ENCODE measurements at regions not wholly inside any gene's neighbourhood (a gene's known extent, or its start where the extent isn't known, plus 50 kb on each side); places are given as distances from the start of the nearest gene placed in this dataset.

DNA sequence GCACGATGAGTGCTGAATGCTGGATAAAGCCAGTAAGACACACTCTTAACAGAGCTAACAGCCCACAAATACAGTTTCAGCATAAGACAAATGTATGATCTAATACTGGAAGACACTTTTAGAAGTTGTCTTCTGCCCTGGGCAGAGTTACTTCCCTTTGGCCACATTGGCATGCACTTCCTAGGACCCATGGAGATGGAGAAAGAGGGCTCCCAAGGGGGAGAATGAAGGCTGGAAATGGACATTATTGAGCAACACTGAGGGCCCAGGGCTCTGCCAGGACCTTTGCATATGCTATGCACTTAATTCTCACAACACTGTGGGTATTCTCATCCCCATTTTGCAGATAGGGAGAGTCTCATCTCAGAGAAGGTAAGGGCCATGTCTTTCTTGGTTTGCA lies 123.1 kb downstream of the ADAMTS15 start:
- Histone ChIP-seq H3K4me1 (no peaks in the 10 kb centered on the region), H3K9me3 (no peaks in the 10 kb centered on the region), H3K4me3 (no peak overlapping the region), H3K36me3 (no peaks in the 10 kb centered on the region), H3K27me3 (no peaks in the 10 kb centered on the region), H3K27ac (no peak overlapping the region)
- 100% methylated on average over 1 of the region's 1 CpG for WGBS, 2 donors (ENCODE audit: low coverage in 1 of 2)
- no peak for ATAC-seq
- no peak for TF ChIP-seq POLR2A (IDR thresholded peaks at IDR 0.05)
- TF ChIP-seq, protein P1, sequence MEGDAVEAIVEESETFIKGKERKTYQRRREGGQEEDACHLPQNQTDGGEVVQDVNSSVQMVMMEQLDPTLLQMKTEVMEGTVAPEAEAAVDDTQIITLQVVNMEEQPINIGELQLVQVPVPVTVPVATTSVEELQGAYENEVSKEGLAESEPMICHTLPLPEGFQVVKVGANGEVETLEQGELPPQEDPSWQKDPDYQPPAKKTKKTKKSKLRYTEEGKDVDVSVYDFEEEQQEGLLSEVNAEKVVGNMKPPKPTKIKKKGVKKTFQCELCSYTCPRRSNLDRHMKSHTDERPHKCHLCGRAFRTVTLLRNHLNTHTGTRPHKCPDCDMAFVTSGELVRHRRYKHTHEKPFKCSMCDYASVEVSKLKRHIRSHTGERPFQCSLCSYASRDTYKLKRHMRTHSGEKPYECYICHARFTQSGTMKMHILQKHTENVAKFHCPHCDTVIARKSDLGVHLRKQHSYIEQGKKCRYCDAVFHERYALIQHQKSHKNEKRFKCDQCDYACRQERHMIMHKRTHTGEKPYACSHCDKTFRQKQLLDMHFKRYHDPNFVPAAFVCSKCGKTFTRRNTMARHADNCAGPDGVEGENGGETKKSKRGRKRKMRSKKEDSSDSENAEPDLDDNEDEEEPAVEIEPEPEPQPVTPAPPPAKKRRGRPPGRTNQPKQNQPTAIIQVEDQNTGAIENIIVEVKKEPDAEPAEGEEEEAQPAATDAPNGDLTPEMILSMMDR (IDR thresholded peaks at IDR 0.05): no peak
- TF ChIP-seq EP300 (IDR thresholded peaks at IDR 0.05): no peak
- TF ChIP-seq POLR2AphosphoS5 (IDR thresholded peaks at IDR 0.05): no peak

DNA sequence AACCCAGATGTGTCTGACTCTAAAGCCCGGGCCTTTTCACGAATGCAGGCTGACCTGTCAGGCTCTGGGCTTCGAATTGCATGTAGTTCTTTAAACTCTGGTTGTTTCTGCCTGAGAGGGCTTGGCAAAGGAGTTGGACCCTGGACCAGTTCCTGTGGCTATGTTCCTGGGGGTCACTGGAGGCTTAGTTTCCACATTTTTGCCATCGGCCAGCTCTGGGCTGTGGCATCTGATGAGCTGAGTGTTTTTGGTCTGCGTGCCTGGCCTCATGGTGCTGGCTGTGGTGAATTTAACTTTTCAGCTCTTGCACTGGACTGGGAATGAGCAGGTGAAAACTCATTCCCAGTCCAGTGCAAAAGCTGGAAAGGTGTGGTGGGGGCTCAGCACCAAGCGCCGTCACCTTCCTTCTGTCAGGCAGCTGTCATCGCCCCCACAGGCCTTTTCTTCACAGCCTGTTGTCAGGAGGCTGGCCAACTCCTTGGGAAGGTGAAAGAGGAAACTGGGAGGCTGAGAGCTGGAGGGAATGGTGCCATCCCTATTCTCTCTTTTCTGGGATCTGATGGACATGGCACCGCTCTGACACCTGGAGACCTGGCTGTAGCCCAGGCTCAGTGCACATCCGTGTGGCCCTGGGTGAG lies 123.6 kb downstream of the ADAMTS15 start:
- Histone ChIP-seq H3K27ac (no peak overlapping the region), H3K4me3 (no peak overlapping the region), H3K9me3 (no peaks in the 10 kb centered on the region), H3K4me1 (no peaks in the 10 kb centered on the region), H3K27me3 (no peaks in the 10 kb centered on the region), H3K36me3 (no peaks in the 10 kb centered on the region)
- ATAC-seq: no peak
- 67% methylated on average over 4 of the region's 10 CpGs; no CpG with 5 or more reads in 1 of the 2 donors for WGBS, 2 donors (ENCODE audit: low coverage in 1 of 2)
- TF ChIP-seq EP300 (IDR thresholded peaks at IDR 0.05): no peak
- TF ChIP-seq POLR2AphosphoS5 (IDR thresholded peaks at IDR 0.05): no peak
- TF ChIP-seq POLR2A (IDR thresholded peaks at IDR 0.05): no peak
- TF ChIP-seq, protein P1 (IDR thresholded peaks at IDR 0.05): no peak

DNA sequence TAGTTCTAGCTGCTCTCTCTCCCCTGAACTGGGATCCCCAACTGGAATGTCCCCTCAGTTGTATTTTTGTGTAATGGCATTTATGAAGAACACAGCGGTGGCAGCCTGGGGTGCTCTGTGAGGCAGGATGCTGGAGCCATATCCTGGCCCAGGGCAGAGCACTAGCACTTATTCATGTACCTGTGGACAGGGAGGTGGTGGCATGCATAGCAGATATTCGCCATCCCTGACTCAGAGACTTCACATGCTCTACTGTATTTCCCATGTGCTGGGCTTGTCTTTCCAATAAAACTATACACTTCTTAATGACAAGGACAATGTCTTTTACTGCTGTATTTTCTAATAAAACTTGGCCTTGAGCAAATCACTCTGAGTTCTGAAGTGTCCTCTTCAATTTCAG lies 125.3 kb downstream of the ADAMTS15 start:
- no peak for TF ChIP-seq EP300 (IDR thresholded peaks at IDR 0.05)
- TF ChIP-seq, protein P1 (IDR thresholded peaks at IDR 0.05): no peak
- TF ChIP-seq POLR2A (IDR thresholded peaks at IDR 0.05): no peak
- TF ChIP-seq POLR2AphosphoS5 (IDR thresholded peaks at IDR 0.05): no peak
- Histone ChIP-seq H3K27me3 (no peaks in the 10 kb centered on the region), H3K27ac (no peak overlapping the region), H3K36me3 (no peaks in the 10 kb centered on the region), H3K4me1 (peaks cover 0 to 9% (median 0%) of the 10 kb centered on the region in 3 donors), H3K4me3 (no peak overlapping the region), H3K9me3 (no peaks in the 10 kb centered on the region)
- WGBS, 2 donors (ENCODE audit: low coverage in 1 of 2): 100% methylated on average over 2 of the region's 2 CpGs
- no peak for ATAC-seq

DNA sequence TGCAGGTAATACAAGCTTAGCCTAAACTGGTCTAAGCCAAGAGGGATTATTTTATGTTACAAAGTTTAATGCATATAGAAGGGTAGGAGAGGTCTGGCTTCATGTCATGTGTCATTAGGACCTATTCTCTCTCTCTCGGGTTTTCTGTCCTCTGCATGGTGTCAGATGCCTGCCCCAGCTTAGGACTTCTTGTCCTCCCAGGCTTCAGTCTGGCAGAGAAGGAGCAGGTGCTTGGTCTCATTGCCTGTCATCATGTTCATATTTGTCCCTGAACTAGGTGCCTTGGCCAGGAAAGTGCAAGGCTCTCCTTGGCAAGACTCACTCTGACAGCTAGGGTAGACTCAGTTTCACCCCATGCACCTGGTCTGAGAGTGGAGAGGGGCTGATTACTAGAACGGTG lies 126.3 kb downstream of the ADAMTS15 start:
- no peak for ATAC-seq
- WGBS, 2 donors (ENCODE audit: low coverage in 1 of 2): 90 to 100% methylated on average over 2 of the region's 2 CpGs
- TF ChIP-seq, protein P1 (IDR thresholded peaks at IDR 0.05): no peak
- TF ChIP-seq EP300 (IDR thresholded peaks at IDR 0.05) (no peak), POLR2A (IDR thresholded peaks at IDR 0.05) (no peak), POLR2AphosphoS5 (IDR thresholded peaks at IDR 0.05) (no peak)

DNA sequence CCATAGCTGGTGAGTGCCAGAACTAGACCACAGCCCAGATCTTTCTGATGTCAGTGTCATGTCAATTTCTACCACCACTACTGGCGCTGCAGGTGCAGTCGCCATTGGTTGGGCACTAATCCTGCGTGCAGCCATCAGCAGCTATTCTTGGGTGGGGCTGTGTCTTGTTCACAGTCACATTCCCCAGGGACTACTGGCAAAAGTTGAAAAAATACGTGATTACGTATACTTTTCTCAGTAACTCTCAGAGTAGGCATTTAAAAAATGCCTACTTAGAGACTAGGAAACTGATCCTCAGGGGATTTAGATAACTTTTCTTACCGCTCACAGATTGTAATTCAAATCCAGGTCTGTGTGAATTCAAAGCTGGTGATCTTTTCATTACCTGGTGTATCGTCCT lies 127.7 kb downstream of the ADAMTS15 start:
- Histone ChIP-seq H3K27ac (no peak overlapping the region), H3K9me3 (no peaks in the 10 kb centered on the region)
- WGBS, 2 donors (ENCODE audit: low coverage in 1 of 2): 85 to 96% methylated on average over 7 of the region's 7 CpGs

More for the DNA sequence above, 126.3 kb downstream of the ADAMTS15 start:
- Histone ChIP-seq H3K36me3 (no peaks in the 10 kb centered on the region), H3K9me3 (no peaks in the 10 kb centered on the region), H3K27me3 (no peaks in the 10 kb centered on the region), H3K27ac (no peak overlapping the region), H3K4me1 (peaks cover 0 to 10% (median 0%) of the 10 kb centered on the region in 3 donors), H3K4me3 (no peak overlapping the region)

More for the DNA sequence above, 127.7 kb downstream of the ADAMTS15 start:
- Histone ChIP-seq H3K36me3 (no peaks in the 10 kb centered on the region), H3K4me3 (no peak overlapping the region), H3K4me1 (peaks cover 0 to 23% (median 7%) of the 10 kb centered on the region in 3 donors), H3K27me3 (no peaks in the 10 kb centered on the region)
- ATAC-seq: no peak
- TF ChIP-seq EP300 (IDR thresholded peaks at IDR 0.05) (no peak), POLR2A (IDR thresholded peaks at IDR 0.05) (no peak), POLR2AphosphoS5 (IDR thresholded peaks at IDR 0.05) (no peak)
- TF ChIP-seq, protein P1 (IDR thresholded peaks at IDR 0.05): no peak
